Peyer's patch (tissue), 4 donors: ENCODE measurements at regions not wholly inside any gene's neighbourhood (a gene's known extent, or its start where the extent isn't known, plus 50 kb on each side); places are given as distances from the start of the nearest gene placed in this dataset.

Experiments used
- CTCF ChIP-seq, 6 experiments: fragments of 450-650 bp in 4 of 6; fragments of 200-600 bp in 2 of 6; sonication (generic) in 1 of 6; IDR thresholded peaks; one replicate each; pipeline ENCODE4 v1.5.1; 2017 to 2019; ENCODE audit warnings: antibody characterized with exemption in 6 of 6, mild to moderate bottlenecking in 3 of 6, moderate library complexity in 1 of 6
- POLR2A ChIP-seq, 2 donors: fragments of 450-650 bp; IDR thresholded peaks; one replicate each; pipeline ENCODE4 v1.5.1; 2017; ENCODE audit warnings: antibody characterized with exemption in 2 of 2, mild to moderate bottlenecking in 2 of 2, moderate library complexity in 2 of 2

- TF ChIP-seq CTCF (IDR thresholded peaks at IDR 0.05): no peak
- TF ChIP-seq POLR2A (IDR thresholded peaks at IDR 0.05): no peak
Measured at GRCh38 chr18:45291621-45292615, 323.4 kb upstream of the SLC14A2 start.
